SHP77 (cell line): ENCODE measurements at regions not wholly inside any gene's neighbourhood (a gene's known extent, or its start where the extent isn't known, plus 50 kb on each side); places are given as distances from the start of the nearest gene placed in this dataset.

Experiments
- DNase-seq, 2 experiments: peaks; one replicate each; lab custom pipeline; 2025; lab: John Stamatoyannopoulos, UW

GRCh38 chrX:26376037-26376708 is 160.2 kb downstream of the MAGEB5 start:
- DNase-seq = no peak

GRCh38 chrX:26375346-26375745 is 159.4 kb downstream of the MAGEB5 start:
- DNase-seq = no peak

- no peak for DNase-seq
These were observed 157.9 kb downstream of the MAGEB5 start for GRCh38 chrX:26373829-26374228.

- no peak for DNase-seq
These were observed 137.0 kb downstream of the MAGEB5 start for GRCh38 chrX:26352891-26353430.

GRCh38 chrX:26347171-26347570 is 131.2 kb downstream of the MAGEB5 start:
- DNase-seq = no peak

GRCh38 chrX:26334232-26334631 is 118.3 kb downstream of the MAGEB5 start:
- no peak for DNase-seq

- DNase-seq = no peak
These were observed 112.8 kb downstream of the MAGEB5 start for GRCh38 chrX:26328608-26329319.

- no peak for DNase-seq
These were observed 93.3 kb downstream of the MAGEB5 start for GRCh38 chrX:26309262-26309661.

- no peak for DNase-seq
These were observed 79.5 kb downstream of the MAGEB5 start for GRCh38 chrX:26295425-26295824.

GRCh38 chrX:26286836-26287235 is 70.9 kb downstream of the MAGEB5 start:
- DNase-seq = no peak
